ENCODE measurements at regions not wholly inside any gene's neighbourhood (a gene's known extent, or its start where the extent isn't known, plus 50 kb on each side); places are given as distances from the start of the nearest gene placed in this dataset.
"Not testable (repeated sequence)": the region's sequence is repeated elsewhere in the genome, so short reads cannot be mapped to it uniquely, and the experiment has no call there.

- DNase-seq = no peak
These were observed 721.5 kb upstream of the CTNND2 start for GRCh38 chr5:12625667-12626263.

- no peak for DNase-seq
These were observed 720.7 kb upstream of the CTNND2 start for GRCh38 chr5:12624776-12625560.

GRCh38 chr5:12623408-12623807, 719.2 kb upstream of the CTNND2 start:
- no peak for DNase-seq

GRCh38 chr5:12616093-12616492, 711.8 kb upstream of the CTNND2 start:
- DNase-seq = no peak

GRCh38 chr5:12615141-12615820, 711.0 kb upstream of the CTNND2 start:
- peak; percentile 50 for DNase-seq

GRCh38 chr5:12614608-12615007, 710.4 kb upstream of the CTNND2 start:
- no peak for DNase-seq

GRCh38 chr5:12611132-12611531, 706.9 kb upstream of the CTNND2 start:
- DNase-seq = no peak

GRCh38 chr5:12607817-12608216, 703.6 kb upstream of the CTNND2 start:
- DNase-seq = not testable (repeated sequence)

GRCh38 chr5:12592228-12592627, 688.0 kb upstream of the CTNND2 start:
- DNase-seq = no peak

- DNase-seq = no peak
These were observed 682.2 kb upstream of the CTNND2 start for GRCh38 chr5:12586406-12586805.

- DNase-seq = not testable (repeated sequence)
These were observed 674.6 kb upstream of the CTNND2 start for GRCh38 chr5:12578803-12579202.

- DNase-seq = not testable (repeated sequence)
These were observed 672.7 kb upstream of the CTNND2 start for GRCh38 chr5:12576953-12577352.

- peak; percentile 94 for DNase-seq
These were observed 670.2 kb upstream of the CTNND2 start for GRCh38 chr5:12574298-12575093.

GRCh38 chr5:12573916-12574297, 669.7 kb upstream of the CTNND2 start:
- DNase-seq = not testable (repeated sequence)

GRCh38 chr5:12570688-12571087, 666.4 kb upstream of the CTNND2 start:
- no peak for DNase-seq

- no peak for DNase-seq
These were observed 662.2 kb upstream of the CTNND2 start for GRCh38 chr5:12566441-12566840.

GRCh38 chr5:12557012-12557411, 652.8 kb upstream of the CTNND2 start:
- no peak for DNase-seq

- no peak for DNase-seq
These were observed 621.9 kb upstream of the CTNND2 start for GRCh38 chr5:12526113-12526512.

- no peak for DNase-seq
These were observed 617.9 kb upstream of the CTNND2 start for GRCh38 chr5:12522116-12522515.

- not testable (repeated sequence) for DNase-seq
These were observed 600.7 kb upstream of the CTNND2 start for GRCh38 chr5:12504983-12505382.

- no peak for DNase-seq
These were observed 583.9 kb upstream of the CTNND2 start for GRCh38 chr5:12488161-12488560.

- DNase-seq = no peak
These were observed 576.2 kb upstream of the CTNND2 start for GRCh38 chr5:12480487-12480886.

- no peak for DNase-seq
These were observed 573.3 kb upstream of the CTNND2 start for GRCh38 chr5:12477554-12477953.
